VCaP (cell line): ENCODE measurements at regions not wholly inside any gene's neighbourhood (a gene's known extent, or its start where the extent isn't known, plus 50 kb on each side); places are given as distances from the start of the nearest gene placed in this dataset.

Experiments
- H3K27ac ChIP-seq: fragments of 450-650 bp; 2 replicates; pipeline ENCODE4 v1.5.1; 2017
- CTCF ChIP-seq: fragments of 450-650 bp; conservative IDR thresholded peaks from 2 replicates; pipeline ENCODE4 v1.5.1; 2017; ENCODE audit warnings: mild to moderate bottlenecking, moderate library complexity

GRCh38 chr4:26106776-26107175, 192.8 kb downstream of the SMIM20 start:
- H3K27ac ChIP-seq = no peak overlapping the region
- no peak for TF ChIP-seq CTCF

DNA sequence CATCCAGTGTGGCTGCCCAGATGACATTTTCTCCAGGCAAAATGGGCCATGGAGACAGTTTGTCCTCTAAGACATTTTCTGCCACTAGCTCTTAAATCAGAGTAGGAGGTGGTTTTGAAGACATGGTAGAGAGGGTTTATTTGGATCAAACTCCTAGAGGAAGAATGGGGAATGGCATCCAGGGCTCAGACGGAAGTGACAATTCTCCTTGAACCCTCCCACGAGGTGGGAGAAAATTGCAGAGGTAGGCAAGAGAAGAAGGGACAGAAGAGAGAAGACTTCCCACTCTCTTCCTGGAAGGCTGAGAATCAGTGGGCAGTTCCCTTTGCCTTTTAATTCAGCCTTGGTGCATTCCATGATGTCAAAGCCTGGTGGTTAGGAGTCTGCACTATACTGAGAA, 194.0 kb downstream of the SMIM20 start:
- H3K27ac ChIP-seq = no peak overlapping the region
- no peak for TF ChIP-seq CTCF

DNA sequence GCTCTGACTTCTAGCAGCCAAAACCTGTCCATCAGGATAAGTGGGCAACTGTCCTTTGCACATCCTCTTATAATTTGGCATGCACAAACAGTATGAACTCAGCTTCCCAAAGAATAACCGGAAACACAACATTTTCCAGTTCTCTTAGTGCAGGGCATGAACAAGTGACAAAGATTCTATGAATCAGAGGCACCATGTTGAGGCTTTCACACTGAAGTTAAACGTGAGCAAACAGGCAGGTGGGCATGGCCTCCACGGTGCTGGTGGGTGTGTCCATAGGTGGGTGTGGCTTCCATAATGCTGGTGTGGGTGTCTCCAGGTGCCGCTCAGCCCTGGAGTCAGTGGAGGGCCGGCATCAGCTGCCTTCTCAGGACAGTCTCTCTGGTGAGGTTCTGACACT, 196.5 kb downstream of the SMIM20 start:
- no peak overlapping the region for H3K27ac ChIP-seq
- no peak for TF ChIP-seq CTCF

DNA sequence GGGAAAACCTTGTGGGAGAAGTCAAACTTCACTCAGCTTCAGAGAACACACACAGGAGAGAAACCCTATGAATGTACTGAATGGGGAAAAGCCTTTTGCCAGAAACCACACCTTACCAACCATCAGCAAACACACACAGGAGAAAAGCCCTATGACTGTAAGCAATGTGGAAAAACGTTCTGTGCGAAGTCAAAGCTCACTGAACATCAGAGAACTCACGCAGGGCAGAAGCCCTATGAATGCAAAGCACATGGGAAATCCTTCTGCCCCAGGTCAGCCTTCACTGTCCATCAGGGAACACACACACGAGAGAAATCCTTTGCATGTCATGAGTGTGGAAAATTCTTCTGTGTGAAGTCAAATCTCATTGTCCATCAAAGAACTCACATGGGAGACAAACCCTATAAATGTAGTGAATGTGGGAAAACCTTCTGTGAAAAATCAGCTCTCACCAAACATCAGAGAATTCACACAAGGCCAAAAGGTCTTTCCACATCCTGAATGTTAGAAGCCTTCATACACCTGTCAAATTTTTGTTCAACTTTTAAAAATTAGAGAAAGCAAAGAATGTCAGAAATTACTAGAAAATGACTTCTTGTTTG, 199.4 kb downstream of the SMIM20 start:
- H3K27ac ChIP-seq = no peak overlapping the region
- TF ChIP-seq CTCF = no peak

- no peak for TF ChIP-seq CTCF
- H3K27ac ChIP-seq = no peak overlapping the region
Observed at GRCh38 chr4:26116057-26116456, 202.0 kb downstream of the SMIM20 start.

- no peak for TF ChIP-seq CTCF
- no peak overlapping the region for H3K27ac ChIP-seq
Observed at GRCh38 chr4:26120098-26120825, 200.6 kb upstream of the RBPJ start.

DNA sequence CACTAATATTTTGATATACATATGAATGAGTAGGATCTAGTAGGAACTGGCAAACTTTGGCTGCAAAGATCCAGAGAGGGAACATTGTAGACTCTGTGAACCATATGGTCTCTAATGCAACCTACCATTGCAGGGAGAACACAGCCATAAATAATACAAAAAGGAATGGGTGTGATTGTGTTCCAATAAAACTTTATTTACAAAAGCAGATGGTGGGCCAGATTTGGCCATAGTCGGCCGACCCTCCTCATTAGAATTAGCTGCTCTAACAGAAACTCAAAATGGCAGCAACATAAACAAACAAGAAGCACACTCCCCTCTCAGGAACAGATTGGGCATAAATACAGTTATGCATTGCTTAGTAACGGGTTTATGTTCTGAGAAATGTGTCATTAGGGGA, 198.1 kb upstream of the RBPJ start:
- no peak for TF ChIP-seq CTCF
- no peak overlapping the region for H3K27ac ChIP-seq
